ENCODE measurements at regions not wholly inside any gene's neighbourhood (a gene's known extent, or its start where the extent isn't known, plus 50 kb on each side); places are given as distances from the start of the nearest gene placed in this dataset.

DNA sequence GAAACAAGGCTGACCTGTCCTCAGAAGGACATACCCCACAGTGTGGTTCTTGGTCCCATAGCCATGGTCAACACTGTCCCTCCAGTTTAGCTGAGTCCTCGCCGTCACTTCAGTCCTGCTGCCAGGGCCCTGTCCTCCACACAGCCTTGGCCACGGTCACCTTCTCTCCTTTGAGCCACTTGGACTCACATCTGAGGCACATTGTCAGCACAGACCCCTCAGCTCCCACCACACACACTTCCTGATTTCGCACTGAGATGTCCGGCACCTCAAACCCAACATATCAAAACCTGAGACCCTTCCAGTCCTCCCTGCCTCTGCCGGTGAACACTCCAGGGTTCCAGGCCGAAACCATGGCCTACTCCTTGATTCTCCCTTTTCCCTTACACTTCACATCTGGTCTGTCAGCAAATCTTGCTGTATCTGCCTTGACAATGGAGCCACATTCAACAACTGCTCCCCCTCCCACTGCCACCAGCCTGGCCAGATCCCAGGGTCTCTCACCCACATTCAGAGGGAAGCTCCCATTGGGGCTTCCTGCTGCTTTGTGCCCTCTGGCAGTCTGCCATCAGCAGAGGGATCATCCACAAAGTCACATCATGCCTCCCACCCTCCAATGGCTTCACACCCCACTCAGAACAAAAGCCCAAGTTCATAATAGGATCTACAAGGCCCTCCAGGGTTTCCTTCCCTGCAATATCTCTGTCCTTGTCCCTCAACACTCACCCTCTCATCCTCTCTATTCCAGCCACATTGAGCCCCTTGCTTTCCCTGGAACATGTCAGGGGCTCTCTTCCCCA is 219.6 kb upstream of the SHH start:
- TF ChIP-seq FOXM1 (IDR thresholded peaks at IDR 0.05; ENCODE audit: borderline replicate concordance) (no peak), FOXK2 (IDR thresholded peaks at IDR 0.05) (no peak), FOXA1 (IDR thresholded peaks at IDR 0.05) (no peak), SP1 (IDR thresholded peaks at IDR 0.05) (no peak), ZNF384 (IDR thresholded peaks at IDR 0.05) (no peak), BHLHE40 (IDR thresholded peaks at IDR 0.05; ENCODE audit: borderline replicate concordance) (no peak), ELF4 (IDR thresholded peaks at IDR 0.05) (no peak)
- TF ChIP-seq, protein P1, sequence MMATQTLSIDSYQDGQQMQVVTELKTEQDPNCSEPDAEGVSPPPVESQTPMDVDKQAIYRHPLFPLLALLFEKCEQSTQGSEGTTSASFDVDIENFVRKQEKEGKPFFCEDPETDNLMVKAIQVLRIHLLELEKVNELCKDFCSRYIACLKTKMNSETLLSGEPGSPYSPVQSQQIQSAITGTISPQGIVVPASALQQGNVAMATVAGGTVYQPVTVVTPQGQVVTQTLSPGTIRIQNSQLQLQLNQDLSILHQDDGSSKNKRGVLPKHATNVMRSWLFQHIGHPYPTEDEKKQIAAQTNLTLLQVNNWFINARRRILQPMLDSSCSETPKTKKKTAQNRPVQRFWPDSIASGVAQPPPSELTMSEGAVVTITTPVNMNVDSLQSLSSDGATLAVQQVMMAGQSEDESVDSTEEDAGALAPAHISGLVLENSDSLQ (IDR thresholded peaks at IDR 0.05): no peak
